Endothelial cell of umbilical vein (primary cell): ENCODE measurements at regions not wholly inside any gene's neighbourhood (a gene's known extent, or its start where the extent isn't known, plus 50 kb on each side); places are given as distances from the start of the nearest gene placed in this dataset.

Source experiments
- BruUV-seq: library from RNA; stranded (reverse); fragments of 400-500 nt; replicated peaks from 2 replicates; lab custom pipeline; 2021; lab: Mats Ljungman, UMichigan
- CTCF ChIA-PET: fragments of 300-600, 350-600 bp; sonication (Branson Sonifier 250); formaldehyde crosslinking; loops from one replicate; lab custom pipeline; 2021; ENCODE audit warnings: antibody characterized with exemption, inconsistent platforms; lab: Charles Lee
- POLR2A ChIA-PET: fragments of 300-600, 350-600 bp; sonication (Branson Sonifier 250); formaldehyde crosslinking; loops from one replicate; lab custom pipeline; 2021; ENCODE audit warnings: antibody characterized with exemption, inconsistent platforms; lab: Charles Lee
- DNase-seq: peaks from one replicate; pipeline ENCODE4 v3.0.0-alpha.2; 2011; ENCODE audit warnings: low read depth, low spot score
- FAIRE-seq: peaks from 2 replicates; lab custom pipeline; 2011; peaks lifted over from hg19 to GRCh38; lab: Jason Lieb, UNC
- H2AFZ ChIP-seq: 2 replicates; pipeline ENCODE4 v1.6.0; 2012; ENCODE audit warnings: low read depth, low read length, control low read depth, inconsistent platforms
- H3K27ac ChIP-seq: 2 replicates; pipeline ENCODE4 v1.5.1; 2011; ENCODE audit warnings: low read depth, mild to moderate bottlenecking, control low read depth, low read length, moderate library complexity; ENCODE audit not compliant: insufficient read depth
- H3K27me3 ChIP-seq, 2 experiments: 2 replicates each; pipeline versions ENCODE4 v1.6.0 to v1.6.1; 2011; ENCODE audit warnings: low read length in 2 of 2, mixed read lengths in 1 of 2; ENCODE audit not compliant: control insufficient read depth in 2 of 2, insufficient read depth in 2 of 2
- H3K36me3 ChIP-seq, 2 experiments: 2 replicates in 1 of 2; 3 replicates in 1 of 2; pipeline ENCODE4 v1.5.1; 2011; ENCODE audit warnings: low read length in 2 of 2, mild to moderate bottlenecking in 1 of 2, moderate library complexity in 1 of 2; ENCODE audit not compliant: control insufficient read depth in 2 of 2, insufficient read depth in 2 of 2; ENCODE audit errors: extremely low read depth in 1 of 2
- H3K4me1 ChIP-seq: 3 replicates; pipeline ENCODE4 v1.5.1; 2011; ENCODE audit warnings: mild to moderate bottlenecking, low read length; ENCODE audit not compliant: control insufficient read depth, insufficient read depth; ENCODE audit errors: extremely low read depth
- H3K4me2 ChIP-seq: 2 replicates; pipeline ENCODE4 v1.6.1; 2011; ENCODE audit warnings: low read length, control low read depth, mixed read lengths; ENCODE audit not compliant: insufficient read depth
- H3K4me3 ChIP-seq, 3 experiments: fragments of 200-600 bp in 1 of 3; sonication (generic), shearing (Covaris generic) in 1 of 3; replicated peaks in 1 of 3; 2 replicates each; pipeline ENCODE4 v1.5.1; 2011 to 2016; ENCODE audit warnings: control low read depth in 3 of 3, low read length in 3 of 3, mild to moderate bottlenecking in 2 of 3, inconsistent platforms in 1 of 3, low read depth in 1 of 3, moderate library complexity in 1 of 3; ENCODE audit not compliant: insufficient read depth in 1 of 3
- H3K79me2 ChIP-seq: 2 replicates; pipeline ENCODE4 v1.6.0; 2012; ENCODE audit warnings: low read length, inconsistent platforms; ENCODE audit not compliant: control insufficient read depth, insufficient read depth
- H3K9ac ChIP-seq: replicated peaks from 2 replicates; pipeline ENCODE3; 2011; ENCODE audit warnings: low read length, control low read depth; ENCODE audit not compliant: insufficient read depth; ENCODE audit errors: extremely low read depth
- H3K9me1 ChIP-seq: replicated peaks from 3 replicates; pipeline ENCODE4 v1.6.0; 2011; ENCODE audit warnings: mild to moderate bottlenecking, low read length; ENCODE audit not compliant: control insufficient read depth, insufficient read depth; ENCODE audit errors: extremely low read depth
- H3K9me3 ChIP-seq: replicated peaks from 2 replicates; pipeline ENCODE4 v1.5.1; 2012; ENCODE audit warnings: low read length, inconsistent platforms; ENCODE audit not compliant: control insufficient read depth, insufficient read depth
- H4K20me1 ChIP-seq: replicated peaks from 2 replicates; pipeline ENCODE3; 2011; ENCODE audit warnings: mild to moderate bottlenecking, low read length; ENCODE audit not compliant: control insufficient read depth, insufficient read depth; ENCODE audit errors: extremely low read depth
- EZH2 ChIP-seq: IDR thresholded peaks from 2 replicates; pipeline ENCODE4 v1.6.1; 2012; ENCODE audit warnings: borderline replicate concordance, low read depth, mild to moderate bottlenecking, moderate library complexity, low read length, inconsistent platforms; ENCODE audit not compliant: severe bottlenecking
- FOS ChIP-seq: IDR thresholded peaks from 2 replicates; pipeline ENCODE4 v1.6.1; 2011; ENCODE audit warnings: mild to moderate bottlenecking, low read length, moderate library complexity, borderline replicate concordance; ENCODE audit not compliant: insufficient read depth
- GATA2 ChIP-seq: IDR thresholded peaks from 2 replicates; pipeline ENCODE4 v1.7.0; 2011; ENCODE audit warnings: low read depth, mild to moderate bottlenecking, moderate library complexity, mixed read lengths, low read length; ENCODE audit not compliant: insufficient read length, insufficient read depth
- JUN ChIP-seq: IDR thresholded peaks from 2 replicates; pipeline ENCODE4 v1.6.1; 2011; ENCODE audit warnings: borderline replicate concordance, low read depth; ENCODE audit not compliant: insufficient read length, insufficient read depth
- MYC ChIP-seq: IDR thresholded peaks from one replicate; pipeline ENCODE4 v1.6.1; 2011; ENCODE audit warnings: mild to moderate bottlenecking, low read depth, low read length
- POLR2A ChIP-seq: IDR thresholded peaks from 2 replicates; pipeline ENCODE4 v1.6.1; 2012; ENCODE audit warnings: low read depth, mild to moderate bottlenecking, control low read depth, low read length
- POLR2AphosphoS5 ChIP-seq: IDR thresholded peaks from 2 replicates; pipeline ENCODE4 v1.6.1; 2012; ENCODE audit warnings: low read depth, mild to moderate bottlenecking, control low read depth, low read length, moderate library complexity; ENCODE audit not compliant: insufficient read depth
- dilution Hi-C: fragments of 300-500 bp; cut with MboI; formaldehyde crosslinking; loops from one replicate; pipeline ENCODE4 v1.15.0; 2019; ENCODE audit warnings: low sequenced_read_pairs; ENCODE audit not compliant: extremely low pct_ligation_motif_present
- intact Hi-C: fragments of 100-400 bp; cut with micrococcal nuclease; formaldehyde crosslinking; loops from one replicate; pipeline ENCODE4 v1.10.0; 2022
- TF ChIP-seq, protein P1 (sequence below): IDR thresholded peaks from 2 replicates; pipeline ENCODE4 v1.6.1; 2011; ENCODE audit not compliant: insufficient read depth, insufficient read length
- TF ChIP-seq, protein P2 (sequence below), 2 donors: IDR thresholded peaks; 1 replicate in 1 of 2; 2 replicates in 1 of 2; pipeline ENCODE4 v1.5.1; 2011; ENCODE audit warnings: low read length in 2 of 2, mild to moderate bottlenecking in 2 of 2, moderate library complexity in 2 of 2, control low read depth in 1 of 2, inconsistent platforms in 1 of 2, low read depth in 1 of 2; ENCODE audit not compliant: insufficient read depth in 1 of 2; ENCODE audit errors: extremely low read depth in 1 of 2

DNA sequence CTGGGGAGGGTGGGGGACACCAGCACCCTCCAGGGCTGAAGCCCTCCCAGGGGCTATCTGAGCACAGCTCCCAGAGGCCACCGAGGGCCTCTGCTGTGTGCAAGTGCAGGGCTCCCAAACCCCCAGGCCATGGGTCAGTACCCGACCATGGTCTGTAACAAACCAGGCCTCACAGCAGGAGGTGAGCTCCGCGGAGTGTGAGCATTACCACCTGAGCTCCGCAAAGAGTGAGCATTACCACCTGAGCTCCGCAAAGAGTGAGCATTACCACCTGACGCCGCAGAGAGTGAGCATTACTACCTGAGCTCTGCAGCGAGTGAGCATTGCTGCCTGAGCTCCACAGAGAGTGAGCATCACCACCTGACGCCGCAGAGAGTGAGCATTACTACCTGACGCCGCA is 152.9 kb upstream of the IRX2 start:
- POLR2A ChIA-PET: no interaction called here
- no peak for DNase-seq
- no peak for FAIRE-seq
- H3K9me1 ChIP-seq: no peaks in the 10 kb centered on the region
- no peaks in the 10 kb centered on the region for H3K4me1 ChIP-seq
- H3K79me2 ChIP-seq: no peaks in the 10 kb centered on the region
- H3K27me3 ChIP-seq: no peaks in the 10 kb centered on the region
- no peak overlapping the region for H2AFZ ChIP-seq
- no peak overlapping the region for H3K9ac ChIP-seq
- dilution Hi-C loops: no loop called here
- no peak overlapping the region for H3K27ac ChIP-seq
- CTCF ChIA-PET: no interaction called here
- TF ChIP-seq, protein P1, sequence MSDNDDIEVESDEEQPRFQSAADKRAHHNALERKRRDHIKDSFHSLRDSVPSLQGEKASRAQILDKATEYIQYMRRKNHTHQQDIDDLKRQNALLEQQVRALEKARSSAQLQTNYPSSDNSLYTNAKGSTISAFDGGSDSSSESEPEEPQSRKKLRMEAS: no peak
- TF ChIP-seq POLR2AphosphoS5 (no peak), POLR2A (no peak), EZH2 (no peak), FOS (no peak), JUN (no peak), MYC (no peak), GATA2 (no peak)
- TF ChIP-seq, protein P2, sequence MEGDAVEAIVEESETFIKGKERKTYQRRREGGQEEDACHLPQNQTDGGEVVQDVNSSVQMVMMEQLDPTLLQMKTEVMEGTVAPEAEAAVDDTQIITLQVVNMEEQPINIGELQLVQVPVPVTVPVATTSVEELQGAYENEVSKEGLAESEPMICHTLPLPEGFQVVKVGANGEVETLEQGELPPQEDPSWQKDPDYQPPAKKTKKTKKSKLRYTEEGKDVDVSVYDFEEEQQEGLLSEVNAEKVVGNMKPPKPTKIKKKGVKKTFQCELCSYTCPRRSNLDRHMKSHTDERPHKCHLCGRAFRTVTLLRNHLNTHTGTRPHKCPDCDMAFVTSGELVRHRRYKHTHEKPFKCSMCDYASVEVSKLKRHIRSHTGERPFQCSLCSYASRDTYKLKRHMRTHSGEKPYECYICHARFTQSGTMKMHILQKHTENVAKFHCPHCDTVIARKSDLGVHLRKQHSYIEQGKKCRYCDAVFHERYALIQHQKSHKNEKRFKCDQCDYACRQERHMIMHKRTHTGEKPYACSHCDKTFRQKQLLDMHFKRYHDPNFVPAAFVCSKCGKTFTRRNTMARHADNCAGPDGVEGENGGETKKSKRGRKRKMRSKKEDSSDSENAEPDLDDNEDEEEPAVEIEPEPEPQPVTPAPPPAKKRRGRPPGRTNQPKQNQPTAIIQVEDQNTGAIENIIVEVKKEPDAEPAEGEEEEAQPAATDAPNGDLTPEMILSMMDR (IDR thresholded peaks at IDR 0.05; ENCODE audit: extremely low read depth in 1 of 2, insufficient read depth in 1 of 2, low read depth in 1 of 2, low read length in 2 of 2): no peak
- H3K36me3 ChIP-seq: no peaks in the 10 kb centered on the region
- H4K20me1 ChIP-seq: no peaks in the 10 kb centered on the region
- H3K4me2 ChIP-seq: no peak overlapping the region
- peaks cover 5% of the 10 kb centered on the region for H3K9me3 ChIP-seq
- no TSS peak for BruUV-seq
- no peak overlapping the region for H3K4me3 ChIP-seq
- intact Hi-C loops: no loop called here
